ENCODE measurements at regions not wholly inside any gene's neighbourhood (a gene's known extent, or its start where the extent isn't known, plus 50 kb on each side); places are given as distances from the start of the nearest gene placed in this dataset.

- DNase-seq, result no peak
These were observed 194.5 kb upstream of the JAG1 start for GRCh38 chr20:10868299-10868698.

DNA sequence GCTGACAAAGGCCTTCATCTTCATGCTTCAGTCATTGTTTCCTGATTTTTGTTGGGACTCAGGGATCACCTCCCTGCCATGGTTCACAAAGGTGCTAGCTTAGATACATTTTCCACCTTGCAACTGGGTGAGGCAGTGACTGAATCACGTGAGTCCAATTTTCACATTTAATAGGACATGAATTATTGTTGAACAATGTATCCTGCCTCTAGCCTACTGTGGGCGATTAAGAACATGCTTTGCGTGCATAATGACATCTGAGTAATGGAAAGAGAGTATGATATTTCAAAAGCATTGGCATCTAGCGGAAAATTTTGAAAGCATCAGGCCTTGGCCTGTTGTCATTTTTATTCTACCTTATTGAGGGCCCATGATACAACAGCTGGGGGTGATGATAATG, 199.2 kb upstream of the JAG1 start:
- no peak for DNase-seq

GRCh38 chr20:10875653-10876052, 201.9 kb upstream of the JAG1 start:
- no peak for DNase-seq

DNA sequence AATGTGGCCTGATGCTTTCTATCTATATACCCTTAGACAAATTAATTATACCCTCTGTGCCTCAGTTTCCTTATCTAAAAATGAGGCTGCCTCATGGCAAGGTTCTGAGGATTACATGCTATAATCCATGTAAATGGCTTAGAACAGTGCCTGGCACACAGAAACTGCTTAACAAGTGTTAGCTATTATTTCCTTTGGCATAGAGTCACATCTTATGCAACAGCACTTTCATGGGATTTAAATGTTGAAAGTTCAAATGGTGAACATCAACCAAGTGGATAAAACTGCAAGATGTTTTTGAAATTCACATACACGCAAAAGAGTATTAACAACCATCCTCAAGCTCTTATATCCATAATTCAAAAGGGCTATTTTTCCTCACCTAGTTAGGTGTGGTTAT, 202.8 kb upstream of the JAG1 start:
- DNase-seq, result no peak

DNA sequence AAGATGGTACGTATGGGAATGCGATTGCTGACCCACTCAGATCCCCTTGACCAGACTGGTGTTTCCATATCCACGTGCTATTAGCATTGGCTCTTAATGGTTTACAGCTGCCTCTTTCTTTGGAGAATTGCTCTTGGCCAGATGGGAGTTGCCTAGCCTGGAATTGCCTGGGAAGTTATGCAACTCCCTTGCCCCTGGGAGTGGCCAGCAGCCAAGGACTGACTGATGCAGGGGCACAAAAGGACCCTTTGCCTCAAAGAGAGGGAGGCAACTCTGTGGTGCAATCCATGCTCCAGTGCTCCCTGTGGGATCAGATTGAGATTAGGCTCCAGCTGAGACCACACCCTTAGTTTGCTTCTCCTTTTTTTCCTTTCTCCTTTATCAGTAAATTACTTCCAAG, 203.5 kb upstream of the JAG1 start:
- no peak for DNase-seq

DNA sequence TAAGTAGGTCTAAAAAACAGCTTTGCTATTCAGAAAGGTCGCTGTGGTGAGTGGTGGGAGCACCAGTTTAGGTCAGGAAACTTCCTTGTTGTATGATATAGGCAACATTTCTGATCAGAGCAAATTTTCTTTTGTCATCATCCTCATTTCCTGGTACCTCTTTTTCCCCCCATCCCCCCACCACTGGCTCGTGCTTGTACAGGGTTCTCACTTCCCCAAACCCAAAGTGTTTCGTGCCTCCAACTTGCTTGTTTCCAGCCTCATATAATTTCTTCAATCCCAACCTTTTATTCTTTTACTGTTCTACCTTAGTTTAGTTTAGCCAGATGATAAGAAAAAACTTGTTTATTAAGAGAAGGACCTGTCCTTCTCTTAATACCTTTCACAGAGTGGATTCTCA, 209.4 kb upstream of the JAG1 start:
- no peak for DNase-seq

DNA sequence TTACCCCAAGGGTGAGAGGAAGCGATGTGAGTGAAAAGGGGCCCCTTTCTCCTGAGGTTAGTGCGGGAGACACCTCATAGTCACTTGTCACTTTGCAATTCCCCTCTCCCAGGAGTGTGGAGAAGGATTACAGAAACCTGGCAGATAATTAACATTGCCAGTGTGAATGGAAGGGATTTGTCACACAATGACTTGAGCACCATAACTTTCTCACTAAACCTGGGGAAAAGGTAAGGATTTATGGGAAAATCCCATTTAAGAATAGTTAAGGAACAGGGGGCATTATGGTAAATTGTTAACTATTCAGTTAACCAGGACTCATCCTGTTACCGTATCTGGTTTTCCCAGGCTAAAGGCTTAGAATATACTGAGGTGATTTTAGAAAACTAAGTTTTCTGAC, 219.5 kb upstream of the JAG1 start:
- no peak for DNase-seq

- DNase-seq, result no peak
These were observed 223.5 kb upstream of the JAG1 start for GRCh38 chr20:10897336-10897735.

GRCh38 chr20:10898552-10898951, 224.8 kb upstream of the JAG1 start:
- no peak for DNase-seq

- DNase-seq, result no peak
These were observed 228.4 kb upstream of the JAG1 start for GRCh38 chr20:10902174-10902573.

GRCh38 chr20:10902576-10903282, 228.9 kb upstream of the JAG1 start:
- DNase-seq, result no peak

DNA sequence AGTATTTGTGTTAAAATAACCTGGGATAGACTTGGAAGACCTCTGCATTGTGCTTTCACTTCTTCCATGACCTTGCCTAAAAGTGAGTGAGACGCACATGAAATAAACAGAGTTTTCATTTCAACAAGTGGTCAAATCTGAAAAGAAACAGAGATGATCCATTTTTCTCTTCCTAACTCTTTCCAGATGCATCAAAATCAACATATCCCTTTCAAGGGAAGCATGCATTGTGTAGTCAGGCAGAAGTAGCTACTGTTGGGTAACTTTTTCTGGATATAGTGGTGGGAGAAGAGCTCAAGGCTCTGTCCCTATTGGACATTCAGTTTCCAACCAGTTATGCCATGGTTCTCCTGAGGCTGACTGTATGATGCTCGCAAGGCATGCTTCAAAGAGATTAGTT, 233.0 kb upstream of the JAG1 start:
- DNase-seq, result no peak

GRCh38 chr20:10909803-10910202, 236.0 kb upstream of the JAG1 start:
- no peak for DNase-seq

DNA sequence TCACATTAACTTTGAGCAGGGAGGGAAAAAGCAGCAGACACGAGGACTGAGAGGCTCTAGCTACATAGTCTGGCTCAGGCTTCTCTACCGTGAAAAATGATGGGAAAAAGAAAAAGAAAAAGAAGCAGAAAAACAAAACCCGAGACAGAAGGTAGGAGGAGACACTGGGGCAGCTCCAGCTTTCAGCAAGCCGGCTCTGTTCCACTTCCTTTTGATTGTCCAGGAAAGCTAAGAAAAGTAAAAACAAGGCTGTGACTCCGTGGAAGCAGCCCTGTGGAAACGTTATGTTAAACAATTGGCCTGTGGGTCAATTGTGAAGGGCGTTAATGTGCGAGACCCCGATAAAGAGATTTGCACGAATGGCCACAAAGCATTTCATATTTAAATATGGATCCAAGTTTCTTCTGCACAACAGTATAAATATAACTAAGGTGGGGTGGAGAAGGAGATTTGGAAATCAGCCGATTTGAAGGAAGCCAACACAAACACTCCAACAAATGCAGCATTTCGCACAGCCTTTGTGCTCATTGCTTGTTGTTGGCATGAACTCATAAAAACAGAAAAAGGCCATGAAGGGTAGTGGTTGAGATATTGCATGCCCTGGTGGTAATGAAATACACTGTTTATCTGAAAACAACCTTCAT, 236.9 kb upstream of the JAG1 start:
- no peak for DNase-seq

DNA sequence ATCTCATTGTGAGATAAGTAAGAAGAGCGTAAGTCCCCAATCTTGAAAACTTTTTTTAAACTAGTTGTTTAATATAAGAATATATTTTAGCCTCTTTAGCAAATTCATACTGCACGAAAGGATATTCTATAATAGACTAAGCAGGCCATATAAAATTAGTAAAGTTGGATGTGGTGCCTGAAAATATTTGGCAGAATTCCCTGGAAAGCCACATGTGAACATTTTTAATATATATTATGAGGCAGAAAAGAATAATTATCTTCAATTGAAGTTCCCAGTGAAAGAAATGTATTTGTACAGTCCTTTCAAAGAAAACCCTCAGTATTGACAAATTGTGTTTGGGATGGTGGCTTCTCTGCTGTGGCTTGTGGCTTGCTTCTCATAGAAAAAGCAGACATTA, 237.5 kb upstream of the JAG1 start:
- DNase-seq, result no peak

GRCh38 chr20:10915815-10916214, 242.0 kb upstream of the JAG1 start:
- no peak for DNase-seq

GRCh38 chr20:10916312-10916711, 242.5 kb upstream of the JAG1 start:
- no peak for DNase-seq

DNA sequence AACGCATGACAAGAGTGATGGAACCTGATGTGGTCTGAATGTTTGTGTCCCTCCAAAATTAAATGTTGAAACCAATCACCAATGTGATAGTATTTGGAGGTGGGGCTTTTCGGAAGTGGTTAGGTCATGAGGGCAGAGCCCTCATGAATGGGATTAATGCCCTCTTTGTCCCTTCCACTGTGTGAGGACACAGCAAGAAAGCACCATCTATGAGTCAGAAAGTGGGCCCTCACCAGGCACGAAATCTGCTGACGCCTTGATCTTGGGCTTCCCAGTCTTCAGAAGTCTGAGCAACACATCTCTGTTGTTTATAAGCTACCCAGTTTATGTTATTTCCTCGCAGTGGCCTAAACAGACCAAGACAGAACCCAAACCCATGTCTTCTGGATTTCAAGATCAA, 244.0 kb upstream of the JAG1 start:
- no peak for DNase-seq

DNA sequence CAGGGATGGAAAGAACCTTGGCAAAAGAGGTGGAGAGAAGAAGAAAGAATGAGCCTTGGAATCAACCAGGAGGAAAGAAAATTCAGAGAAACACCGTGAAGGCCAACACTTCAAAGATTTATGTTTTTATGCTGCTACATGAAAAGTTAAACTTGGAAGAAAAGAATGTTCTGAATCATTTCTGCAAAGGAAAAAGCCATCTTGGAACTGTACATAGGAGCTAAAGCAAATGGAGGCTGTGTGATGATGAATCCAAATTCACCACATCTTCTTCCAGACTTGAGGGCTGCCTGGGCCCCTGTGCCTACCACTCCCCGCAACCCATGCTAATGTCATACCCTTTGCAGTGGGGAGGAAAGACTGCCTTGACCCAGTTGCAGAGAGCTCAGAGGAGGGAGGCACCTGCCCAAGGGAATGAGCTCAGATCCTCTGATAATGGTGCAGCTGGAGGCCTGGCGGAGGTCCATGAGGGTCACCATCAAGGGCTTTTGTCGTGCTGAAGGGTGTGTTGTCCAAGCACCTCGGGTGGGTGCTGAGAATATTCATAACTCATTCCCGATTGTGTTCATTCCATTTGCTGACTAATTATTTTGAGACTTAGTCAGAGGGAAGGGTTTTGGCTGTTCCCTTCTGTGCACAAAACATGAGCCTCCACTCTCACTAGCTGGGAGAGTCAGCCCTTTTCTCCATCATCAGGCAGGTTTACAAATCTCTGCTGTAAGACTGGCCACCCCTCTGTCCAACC, 245.8 kb upstream of the JAG1 start:
- no peak for DNase-seq

DNA sequence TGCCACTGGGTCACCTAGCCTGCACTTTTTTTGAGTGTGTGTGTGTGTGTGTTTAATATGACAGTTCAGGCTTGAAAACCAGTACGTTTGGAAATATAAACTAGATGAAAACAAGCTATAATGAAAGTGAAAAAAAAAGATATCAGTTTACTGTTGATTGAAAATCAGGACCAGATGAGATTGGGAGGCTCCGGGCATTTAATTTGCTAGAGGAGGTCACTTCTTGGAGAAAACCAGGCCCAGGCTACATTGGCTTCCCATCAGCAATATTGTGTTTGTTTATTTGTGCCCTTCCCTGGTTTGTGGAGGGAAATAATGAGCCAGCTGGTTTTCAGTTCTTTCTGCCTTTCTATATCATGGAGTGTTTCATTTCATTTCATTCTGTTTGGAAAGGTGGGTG, 246.6 kb upstream of the JAG1 start:
- no peak for DNase-seq

- DNase-seq, result no peak
These were observed 247.8 kb upstream of the JAG1 start for GRCh38 chr20:10921491-10922010.

GRCh38 chr20:10922506-10922905, 248.7 kb upstream of the JAG1 start:
- DNase-seq, result no peak

DNA sequence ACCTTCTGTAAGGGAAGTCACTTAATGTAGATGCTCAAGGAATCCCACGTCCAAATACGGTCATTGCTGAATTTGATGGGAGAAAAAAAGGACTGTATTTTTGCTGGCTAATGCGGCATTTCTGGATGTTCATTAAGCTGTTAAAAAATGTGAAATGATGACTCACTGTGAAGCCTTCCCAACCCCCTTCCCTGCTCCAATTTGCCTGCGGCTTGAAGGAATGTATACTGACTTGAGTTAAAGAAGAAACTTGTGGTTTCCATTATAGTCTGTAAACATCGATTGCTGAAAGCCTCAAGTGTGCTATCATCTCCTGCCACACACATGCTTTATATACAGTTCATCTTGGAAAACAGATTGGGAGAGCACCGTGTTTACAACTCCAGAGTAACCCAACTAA, 249.1 kb upstream of the JAG1 start:
- DNase-seq, result no peak

- no peak for DNase-seq
These were observed 250.9 kb upstream of the JAG1 start for GRCh38 chr20:10924644-10925201.
